GM21619 (cell line): ENCODE measurements at regions not wholly inside any gene's neighbourhood (a gene's known extent, or its start where the extent isn't known, plus 50 kb on each side); places are given as distances from the start of the nearest gene placed in this dataset.

Source experiments
- ATAC-seq: cut with Tn5 transposase; IDR thresholded peaks from one replicate; pipeline ENCODE4 v1.9.1; 2021; ENCODE audit not compliant: unreplicated experiment

DNA sequence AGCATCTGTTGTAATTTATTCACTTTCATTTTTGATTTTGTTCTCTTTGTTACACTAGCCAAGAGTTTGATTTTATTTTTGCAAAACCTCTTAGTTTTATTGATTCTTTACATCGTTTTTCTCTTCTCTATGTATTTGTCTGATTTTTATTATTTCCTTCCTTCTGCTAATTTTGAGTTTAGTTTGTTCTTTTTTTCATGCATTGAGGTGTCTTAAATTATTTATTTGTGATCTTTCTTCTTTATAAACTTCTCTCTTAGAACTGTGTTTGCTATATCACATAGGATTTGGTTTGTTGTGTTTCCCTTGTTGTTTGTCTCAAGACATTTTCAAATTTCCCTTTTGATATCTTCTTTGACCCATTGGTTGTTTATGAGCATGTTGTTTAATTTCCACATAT, 51.7 kb upstream of the NFKBIA start:
- no peak for ATAC-seq

DNA sequence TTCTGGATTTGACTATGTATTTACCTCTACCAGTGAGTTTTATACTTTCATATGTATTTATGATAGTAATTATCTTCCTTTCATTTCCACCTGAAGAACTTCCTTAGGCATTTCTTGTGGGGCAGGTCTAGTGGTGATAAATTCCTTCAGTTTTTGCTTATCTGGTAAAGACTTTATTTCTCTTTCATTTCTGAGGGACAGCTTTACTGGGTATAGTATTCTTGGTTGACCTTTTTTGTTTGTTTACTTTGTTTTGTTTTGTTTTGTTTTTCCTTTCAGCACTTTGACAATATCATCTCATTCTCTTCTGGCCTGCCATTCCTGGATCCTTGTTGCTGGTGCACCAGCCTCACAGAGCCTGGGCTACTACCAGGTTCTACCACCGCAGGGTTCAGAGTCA, 53.9 kb upstream of the NFKBIA start:
- ATAC-seq: no peak

DNA sequence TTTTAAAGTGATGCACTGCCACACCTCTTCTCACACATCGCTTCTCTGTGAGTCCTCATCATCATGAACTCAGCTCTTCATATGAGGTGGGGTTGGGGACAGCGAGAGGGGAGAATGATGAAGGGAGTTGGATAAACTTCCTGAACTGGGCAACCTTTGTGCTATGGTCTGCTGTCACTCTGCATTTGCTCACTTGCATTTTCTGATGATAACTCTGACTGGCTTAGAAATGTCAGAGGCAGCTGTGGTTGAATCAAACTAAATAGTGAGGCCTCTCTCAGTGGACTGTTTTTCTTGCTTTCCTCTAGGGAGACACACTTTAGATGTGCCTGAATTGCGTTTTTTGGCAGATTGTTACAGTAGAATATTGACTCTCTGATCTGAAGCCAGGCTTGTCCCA, 55.2 kb upstream of the NFKBIA start:
- ATAC-seq: no peak

DNA sequence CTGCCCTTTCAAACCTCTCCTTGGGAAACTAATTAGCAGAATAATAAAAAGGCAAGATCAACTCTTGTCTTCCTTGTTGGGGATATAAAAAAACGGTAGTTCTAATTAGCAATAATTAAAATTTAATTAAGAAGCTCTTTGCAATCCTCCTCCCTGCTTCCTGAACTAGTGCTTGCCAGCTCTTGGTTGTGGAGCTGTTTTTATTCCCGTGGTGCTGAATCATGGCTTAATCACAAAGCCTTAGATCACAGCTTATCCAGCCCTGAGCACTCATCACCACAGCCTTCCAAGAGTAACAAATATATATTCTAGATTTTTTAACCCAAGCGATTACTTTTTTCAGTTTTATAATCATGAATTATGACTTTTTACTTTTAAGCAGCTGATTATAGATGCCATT, 63.2 kb upstream of the INSM2 start:
- ATAC-seq: no peak

DNA sequence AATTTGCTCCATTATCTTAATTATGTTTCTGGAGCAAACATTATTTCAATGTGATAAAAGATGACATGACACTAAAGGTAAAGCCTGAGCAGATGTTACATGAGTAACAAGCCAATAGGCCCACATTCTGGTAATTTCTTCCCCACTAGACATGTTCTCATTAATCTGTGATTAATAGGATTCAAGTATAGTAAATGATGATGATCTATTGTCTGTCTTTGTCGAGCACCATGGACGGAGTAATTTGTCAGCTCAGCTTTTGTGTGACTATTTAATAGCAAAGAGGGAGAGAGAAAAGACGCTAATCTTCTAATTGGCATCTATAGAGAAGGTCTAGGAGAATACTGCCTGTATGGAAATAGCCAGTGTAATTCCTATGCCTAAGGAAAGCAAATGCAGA, 62.2 kb upstream of the INSM2 start:
- ATAC-seq: no peak

DNA sequence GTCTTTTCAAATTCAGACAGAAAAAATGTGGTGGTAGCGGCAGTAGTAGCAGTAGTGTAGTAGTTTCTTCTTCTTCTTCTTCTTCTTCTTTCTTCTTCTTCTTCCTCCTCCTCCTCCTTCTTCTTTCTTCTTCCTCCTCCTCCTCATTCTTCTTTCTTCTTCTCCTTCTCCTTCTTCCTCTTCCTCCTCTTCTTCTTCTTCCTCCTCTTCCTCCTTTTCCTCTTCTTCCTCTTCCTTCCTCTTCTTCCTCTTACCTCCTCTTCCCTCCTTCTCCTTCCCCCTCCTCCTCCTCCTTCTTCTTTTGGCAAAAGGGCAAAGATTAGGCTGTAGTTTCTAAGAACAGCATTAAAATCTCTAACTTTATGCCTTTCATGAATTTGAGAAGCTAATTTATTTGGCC, 59.6 kb upstream of the INSM2 start:
- ATAC-seq: no peak

DNA sequence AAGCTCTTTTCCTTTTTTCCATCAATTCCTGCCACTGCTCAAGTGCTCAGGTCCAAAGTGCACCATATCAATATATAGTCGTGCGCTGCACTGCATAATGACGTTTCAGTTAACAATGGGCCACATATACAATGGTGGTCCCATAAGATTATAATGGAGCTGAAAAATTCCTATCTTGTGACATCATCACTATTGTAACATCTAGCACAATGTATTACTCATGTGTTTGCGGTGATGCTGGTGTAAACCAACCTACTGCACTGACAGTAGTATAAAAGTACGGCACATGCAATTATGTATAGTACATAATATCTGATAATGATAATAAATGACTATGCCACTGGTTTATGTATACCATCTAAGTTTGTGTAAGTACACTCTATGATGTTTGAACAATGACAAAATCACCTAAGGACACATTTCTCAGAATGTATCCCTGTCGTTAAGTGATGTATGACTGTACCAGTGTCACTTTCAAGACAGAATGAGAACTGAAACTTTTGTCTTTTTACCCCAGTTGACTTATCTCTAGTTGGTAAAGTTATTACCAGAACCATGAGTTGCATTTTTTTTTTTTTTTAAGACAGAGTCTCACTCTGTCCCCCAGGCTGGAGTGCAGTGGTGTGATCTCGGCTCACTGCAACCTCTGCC, 53.7 kb upstream of the INSM2 start:
- peak; percentile 91 for ATAC-seq

DNA sequence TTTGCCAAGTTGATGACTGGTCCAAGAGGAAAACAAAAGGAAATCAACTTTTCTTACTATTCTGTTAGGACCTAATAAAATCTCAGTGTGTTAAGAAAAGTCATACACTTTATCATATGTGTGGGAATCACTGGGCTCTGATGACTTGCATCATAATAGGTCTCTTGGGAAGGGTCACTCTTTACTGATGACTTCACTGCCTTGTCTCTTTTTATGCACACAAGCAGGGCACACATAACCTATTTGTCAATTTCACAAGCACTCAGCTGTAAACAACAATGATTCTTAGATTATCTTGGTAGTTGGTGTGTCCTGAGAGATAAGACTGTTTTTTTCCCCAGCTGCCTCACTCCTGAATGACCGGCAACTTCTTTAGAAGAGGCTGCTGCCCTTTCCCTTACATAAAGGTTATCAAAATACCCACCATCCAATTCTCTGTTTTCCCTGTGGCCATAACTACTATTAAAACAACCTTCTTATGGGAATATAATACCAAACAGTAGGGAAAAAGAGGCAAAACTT, 50.9 kb upstream of the INSM2 start:
- no peak for ATAC-seq
